ENCODE measurements at regions not wholly inside any gene's neighbourhood (a gene's known extent, or its start where the extent isn't known, plus 50 kb on each side); places are given as distances from the start of the nearest gene placed in this dataset.

GRCh38 chr2:198763793-198764192, 693.9 kb downstream of the SATB2 start:
- H3K4me3 ChIP-seq: no peak overlapping the region
- no peak overlapping the region for H3K27ac ChIP-seq
- H3K4me1 ChIP-seq: no peaks in the 10 kb centered on the region
- DNase-seq (no peak), ATAC-seq (no peak)
- no peaks in the 10 kb centered on the region for H3K27me3 ChIP-seq
- no peaks in the 10 kb centered on the region for H3K9me3 ChIP-seq
- intact Hi-C loops (cut with DNase I): no loop called here
- H3K36me3 ChIP-seq: no peaks in the 10 kb centered on the region
- no peak for TF ChIP-seq CTCF (IDR thresholded peaks at IDR 0.05)

GRCh38 chr2:198762441-198762840, 695.3 kb downstream of the SATB2 start:
- intact Hi-C loops (cut with DNase I): no loop called here
- peak in 1 of 4 donors; percentile 10 for DNase-seq
- no peak for ATAC-seq
- H3K4me3 ChIP-seq: no peak overlapping the region
- H3K4me1 ChIP-seq: no peaks in the 10 kb centered on the region
- no peaks in the 10 kb centered on the region for H3K36me3 ChIP-seq
- H3K27ac ChIP-seq: no peak overlapping the region
- H3K9me3 ChIP-seq: no peaks in the 10 kb centered on the region
- TF ChIP-seq CTCF (IDR thresholded peaks at IDR 0.05): no peak
- H3K27me3 ChIP-seq: no peaks in the 10 kb centered on the region

GRCh38 chr2:198757069-198757468, 700.7 kb downstream of the SATB2 start:
- Histone ChIP-seq H3K4me3 (no peak overlapping the region), H3K36me3 (no peaks in the 10 kb centered on the region), H3K27ac (no peak overlapping the region), H3K9me3 (no peaks in the 10 kb centered on the region), H3K27me3 (no peaks in the 10 kb centered on the region), H3K4me1 (no peaks in the 10 kb centered on the region)
- intact Hi-C loops (cut with DNase I): no loop called here
- no peak for TF ChIP-seq CTCF (IDR thresholded peaks at IDR 0.05)
- DNase-seq (no peak), ATAC-seq (no peak)

- H3K4me3 ChIP-seq: no peak overlapping the region
- H3K9me3 ChIP-seq: no peaks in the 10 kb centered on the region
- intact Hi-C loops (cut with DNase I): no loop called here
- ATAC-seq (no peak), DNase-seq (peak in 2 of 4 donors; percentile 10 to 28)
- no peak for TF ChIP-seq CTCF (IDR thresholded peaks at IDR 0.05)
- no peak overlapping the region for H3K27ac ChIP-seq
- H3K36me3 ChIP-seq: no peaks in the 10 kb centered on the region
- H3K27me3 ChIP-seq: no peaks in the 10 kb centered on the region
- no peaks in the 10 kb centered on the region for H3K4me1 ChIP-seq
Observed at GRCh38 chr2:198756166-198756565, 701.6 kb downstream of the SATB2 start.

- Histone ChIP-seq H3K36me3 (no peaks in the 10 kb centered on the region), H3K4me3 (no peak overlapping the region), H3K27me3 (no peaks in the 10 kb centered on the region), H3K9me3 (no peaks in the 10 kb centered on the region), H3K4me1 (no peaks in the 10 kb centered on the region), H3K27ac (no peak overlapping the region)
- intact Hi-C loops (cut with DNase I): no loop called here
- DNase-seq (no peak), ATAC-seq (no peak)
- TF ChIP-seq CTCF (IDR thresholded peaks at IDR 0.05): no peak
Observed at GRCh38 chr2:198753101-198753500, 704.6 kb downstream of the SATB2 start.
